ENCODE measurements at regions not wholly inside any gene's neighbourhood (a gene's known extent, or its start where the extent isn't known, plus 50 kb on each side); places are given as distances from the start of the nearest gene placed in this dataset.

GRCh38 chr13:32961724-32962123 lies 54.5 kb upstream of the KL start:
- no peaks in the 10 kb centered on the region; the same call in 2 of the 3 replicates for H3K9me3 ChIP-seq (replicated peaks; ENCODE audit: control insufficient read depth, insufficient read depth, low read length)
- intact Hi-C loops (cut with micrococcal nuclease; ENCODE audit: unreplicated experiment): no loop called here
- no peak for TF ChIP-seq NR2F1 (conservative IDR thresholded peaks at IDR 0.05)
- TF ChIP-seq, protein P1, sequence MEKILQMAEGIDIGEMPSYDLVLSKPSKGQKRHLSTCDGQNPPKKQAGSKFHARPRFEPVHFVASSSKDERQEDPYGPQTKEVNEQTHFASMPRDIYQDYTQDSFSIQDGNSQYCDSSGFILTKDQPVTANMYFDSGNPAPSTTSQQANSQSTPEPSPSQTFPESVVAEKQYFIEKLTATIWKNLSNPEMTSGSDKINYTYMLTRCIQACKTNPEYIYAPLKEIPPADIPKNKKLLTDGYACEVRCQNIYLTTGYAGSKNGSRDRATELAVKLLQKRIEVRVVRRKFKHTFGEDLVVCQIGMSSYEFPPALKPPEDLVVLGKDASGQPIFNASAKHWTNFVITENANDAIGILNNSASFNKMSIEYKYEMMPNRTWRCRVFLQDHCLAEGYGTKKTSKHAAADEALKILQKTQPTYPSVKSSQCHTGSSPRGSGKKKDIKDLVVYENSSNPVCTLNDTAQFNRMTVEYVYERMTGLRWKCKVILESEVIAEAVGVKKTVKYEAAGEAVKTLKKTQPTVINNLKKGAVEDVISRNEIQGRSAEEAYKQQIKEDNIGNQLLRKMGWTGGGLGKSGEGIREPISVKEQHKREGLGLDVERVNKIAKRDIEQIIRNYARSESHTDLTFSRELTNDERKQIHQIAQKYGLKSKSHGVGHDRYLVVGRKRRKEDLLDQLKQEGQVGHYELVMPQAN (conservative IDR thresholded peaks at IDR 0.05): no peak
- TF ChIP-seq WRNIP1 (IDR thresholded peaks at IDR 0.05; ENCODE audit: borderline replicate concordance, low read depth, low read length): no peak
- no peak for TF ChIP-seq BHLHE40 (IDR thresholded peaks at IDR 0.05; ENCODE audit: borderline replicate concordance in 1 of 2, low read depth in 2 of 2, low read length in 1 of 2)
- no peak for TF ChIP-seq NFYA (IDR thresholded peaks at IDR 0.05; ENCODE audit: borderline replicate concordance, low read depth, low read length)
- TF ChIP-seq POLR2A (IDR thresholded peaks at IDR 0.05; ENCODE audit: low read depth, low read length): no peak
- TF ChIP-seq SMC3 (IDR thresholded peaks at IDR 0.05; ENCODE audit: borderline replicate concordance, low read length): no peak
- TF ChIP-seq SIN3A (IDR thresholded peaks at IDR 0.05; ENCODE audit: low read depth, low read length): no peak
- no TSS peak for BruUV-seq (replicated peaks)
- H3K4me1 ChIP-seq (ENCODE audit: control insufficient read depth, insufficient read depth, low read length): no peaks in the 10 kb centered on the region
- no peak overlapping the region for H2AFZ ChIP-seq (ENCODE audit: control insufficient read depth, low read depth, low read length)
- H3K4me3 ChIP-seq: no peak overlapping the region
- ChIA-PET POLR2A (no interaction called here), RAD21 (ENCODE audit: unreplicated experiment) (no interaction called here), CTCF (interaction anchor here (0.7 kb wide), 1 partner anchor 290 kb away, joined by 4 read pairs; no protein-coding TSS in a partner anchor), SMC1A (ENCODE audit: uncharacterized antibody, unreplicated experiment) (no interaction called here)
- FAIRE-seq (no peak), ATAC-seq (no peak), DNase-seq (ENCODE audit: low read depth, low spot score) (no peak)
- no peaks in the 10 kb centered on the region for H4K20me1 ChIP-seq (ENCODE audit: control insufficient read depth, insufficient read depth)
- H3K79me2 ChIP-seq (ENCODE audit: control insufficient read depth, insufficient read depth, low read length): no peaks in the 10 kb centered on the region
- H3K9ac ChIP-seq (ENCODE audit: control insufficient read depth, insufficient read depth, low read length): no peak overlapping the region
- H3K27me3 ChIP-seq (replicated peaks in 1 of 2; ENCODE audit: control insufficient read depth in 2 of 2, insufficient read depth in 2 of 2, low read length in 1 of 2): no peaks in the 10 kb centered on the region; a peak in 1 of 4 replicates
- in situ Hi-C loops (cut with MboI): no loop called here
- 47% methylated on average over 1 of the region's 1 CpG for WGBS (ENCODE audit: insufficient coverage, insufficient replicate concordance, low lambda C conversion rate, missing lambda C conversion rate)
- H3K4me2 ChIP-seq (ENCODE audit: control insufficient read depth, insufficient read depth): no peak overlapping the region
- no peak overlapping the region for H3K27ac ChIP-seq (ENCODE audit: control insufficient read depth, insufficient read depth)
- no peaks in the 10 kb centered on the region for H3K36me3 ChIP-seq (ENCODE audit: control insufficient read depth in 2 of 2, insufficient read depth in 2 of 2, low read length in 1 of 2)
